HUES64 (cell line): ENCODE measurements at regions not wholly inside any gene's neighbourhood (a gene's known extent, or its start where the extent isn't known, plus 50 kb on each side); places are given as distances from the start of the nearest gene placed in this dataset.

Experiments
- H3K27ac ChIP-seq: 2 replicates; pipeline ENCODE4 v1.7.0; 2013; ENCODE audit warnings: low read depth, low read length, inconsistent platforms
- H3K27me3 ChIP-seq: 2 replicates; pipeline ENCODE4 v1.6.1; 2013; ENCODE audit warnings: mild to moderate bottlenecking, low read length; ENCODE audit not compliant: insufficient read depth
- H3K36me3 ChIP-seq: 2 replicates; pipeline ENCODE4 v1.6.1; 2013; ENCODE audit warnings: mild to moderate bottlenecking, low read length; ENCODE audit not compliant: insufficient read depth
- H3K4me1 ChIP-seq: 2 replicates; pipeline ENCODE4 v1.6.1; 2013; ENCODE audit warnings: mild to moderate bottlenecking, low read length, moderate library complexity; ENCODE audit not compliant: insufficient read depth
- H3K4me3 ChIP-seq: 2 replicates; pipeline ENCODE4 v1.5.1; 2013; ENCODE audit warnings: mild to moderate bottlenecking, low read length, moderate library complexity
- H3K9ac ChIP-seq: 2 replicates; pipeline ENCODE4 v1.6.1; 2013; ENCODE audit warnings: mild to moderate bottlenecking, low read depth, low read length
- H3K9me3 ChIP-seq: 2 replicates; pipeline ENCODE4 v1.6.1; 2013; ENCODE audit warnings: low read depth, low read length; ENCODE audit not compliant: insufficient read depth
- WGBS: fragments of 150-250, 120-280 bp; methylation state at CpG from one replicate; pipeline ENCODE4 v1.1.7; 2013; ENCODE audit warnings: missing lambda C conversion rate; 5-methylcytosine and 5-hydroxymethylcytosine counted together

- H3K4me1 ChIP-seq = no peaks in the 10 kb centered on the region; the same call in 1 of the 2 replicates
- no peaks in the 10 kb centered on the region for H3K27me3 ChIP-seq
- 77% methylated on average over 27 of the region's 27 CpGs for WGBS
- H3K9ac ChIP-seq = no peak overlapping the region
- no peaks in the 10 kb centered on the region for H3K36me3 ChIP-seq
- H3K9me3 ChIP-seq = no peaks in the 10 kb centered on the region
- H3K4me3 ChIP-seq = no peak overlapping the region
- H3K27ac ChIP-seq = no peak overlapping the region
These were observed 218.6 kb downstream of the PIK3R1 start for GRCh38 chr5:68433923-68434879.

- H3K9me3 ChIP-seq = no peaks in the 10 kb centered on the region
- no peaks in the 10 kb centered on the region for H3K27me3 ChIP-seq
- no peaks in the 10 kb centered on the region; the same call in 1 of the 2 replicates for H3K4me1 ChIP-seq
- H3K27ac ChIP-seq = no peak overlapping the region
- H3K9ac ChIP-seq = no peak overlapping the region
- 87% methylated on average over 1 of the region's 1 CpG for WGBS
- H3K36me3 ChIP-seq = no peaks in the 10 kb centered on the region
- H3K4me3 ChIP-seq = no peak overlapping the region
These were observed 220.1 kb downstream of the PIK3R1 start for GRCh38 chr5:68435611-68436010.

GRCh38 chr5:68436686-68437520, 221.3 kb downstream of the PIK3R1 start:
- Histone ChIP-seq H3K36me3 (no peaks in the 10 kb centered on the region), H3K4me1 (no peaks in the 10 kb centered on the region; the same call in 1 of the 2 replicates), H3K27me3 (no peaks in the 10 kb centered on the region), H3K9me3 (no peaks in the 10 kb centered on the region), H3K4me3 (no peak overlapping the region), H3K9ac (no peak overlapping the region), H3K27ac (no peak overlapping the region)
- whole genome bisulfite sequencing = 97% methylated on average over 3 of the region's 3 CpGs

GRCh38 chr5:68438876-68439275, 223.3 kb downstream of the PIK3R1 start:
- WGBS = 93% methylated on average over 1 of the region's 1 CpG
- H3K27ac ChIP-seq = no peak overlapping the region
- H3K9me3 ChIP-seq = no peaks in the 10 kb centered on the region
- H3K9ac ChIP-seq = no peak overlapping the region
- H3K36me3 ChIP-seq = no peaks in the 10 kb centered on the region
- H3K27me3 ChIP-seq = no peaks in the 10 kb centered on the region
- no peak overlapping the region for H3K4me3 ChIP-seq
- no peaks in the 10 kb centered on the region; the same call in 1 of the 2 replicates for H3K4me1 ChIP-seq

GRCh38 chr5:68440245-68440644, 224.7 kb downstream of the PIK3R1 start:
- 83% methylated on average over 2 of the region's 2 CpGs for WGBS
- Histone ChIP-seq H3K4me1 (no peaks in the 10 kb centered on the region), H3K9me3 (no peaks in the 10 kb centered on the region), H3K4me3 (no peak overlapping the region), H3K36me3 (no peaks in the 10 kb centered on the region), H3K27ac (no peak overlapping the region), H3K27me3 (no peaks in the 10 kb centered on the region), H3K9ac (no peak overlapping the region)

- no peaks in the 10 kb centered on the region for H3K36me3 ChIP-seq
- no peak overlapping the region for H3K27ac ChIP-seq
- no peak overlapping the region for H3K4me3 ChIP-seq
- H3K9me3 ChIP-seq = no peaks in the 10 kb centered on the region
- no peaks in the 10 kb centered on the region for H3K4me1 ChIP-seq
- no peak overlapping the region for H3K9ac ChIP-seq
- H3K27me3 ChIP-seq = no peaks in the 10 kb centered on the region
These were observed 225.1 kb downstream of the PIK3R1 start for GRCh38 chr5:68440651-68441050.

- no peaks in the 10 kb centered on the region for H3K36me3 ChIP-seq
- no peaks in the 10 kb centered on the region for H3K4me1 ChIP-seq
- 95% methylated on average over 5 of the region's 5 CpGs for WGBS
- H3K9me3 ChIP-seq = no peaks in the 10 kb centered on the region
- H3K27me3 ChIP-seq = no peaks in the 10 kb centered on the region
- no peak overlapping the region for H3K9ac ChIP-seq
- H3K4me3 ChIP-seq = no peak overlapping the region
- H3K27ac ChIP-seq = no peak overlapping the region
These were observed 225.9 kb downstream of the PIK3R1 start for GRCh38 chr5:68441309-68442073.

GRCh38 chr5:68443091-68443490, 227.5 kb downstream of the PIK3R1 start:
- WGBS = 93% methylated on average over 4 of the region's 4 CpGs
- Histone ChIP-seq H3K9ac (no peak overlapping the region), H3K9me3 (no peaks in the 10 kb centered on the region), H3K4me1 (no peaks in the 10 kb centered on the region), H3K27ac (no peak overlapping the region), H3K36me3 (no peaks in the 10 kb centered on the region), H3K4me3 (no peak overlapping the region), H3K27me3 (no peaks in the 10 kb centered on the region)

- H3K36me3 ChIP-seq = no peaks in the 10 kb centered on the region
- H3K9ac ChIP-seq = no peak overlapping the region
- H3K9me3 ChIP-seq = no peaks in the 10 kb centered on the region
- 94% methylated on average over 1 of the region's 1 CpG for WGBS
- H3K27me3 ChIP-seq = no peaks in the 10 kb centered on the region
- H3K27ac ChIP-seq = no peak overlapping the region
- no peaks in the 10 kb centered on the region for H3K4me1 ChIP-seq
- H3K4me3 ChIP-seq = no peak overlapping the region
These were observed 228.5 kb downstream of the PIK3R1 start for GRCh38 chr5:68444048-68444447.

GRCh38 chr5:68444833-68445232, 229.3 kb downstream of the PIK3R1 start:
- Histone ChIP-seq H3K9ac (no peak overlapping the region), H3K27me3 (no peaks in the 10 kb centered on the region), H3K4me3 (no peak overlapping the region), H3K9me3 (no peaks in the 10 kb centered on the region), H3K4me1 (no peaks in the 10 kb centered on the region), H3K27ac (no peak overlapping the region), H3K36me3 (no peaks in the 10 kb centered on the region)
- 96% methylated on average over 5 of the region's 5 CpGs for WGBS
